NT2/D1 (cell line): ENCODE measurements at regions not wholly inside any gene's neighbourhood (a gene's known extent, or its start where the extent isn't known, plus 50 kb on each side); places are given as distances from the start of the nearest gene placed in this dataset.

Experiments used
- SUZ12 ChIP-seq: IDR thresholded peaks from 2 replicates; pipeline ENCODE4 v1.6.1; 2011; ENCODE audit not compliant: insufficient read length, insufficient read depth; ENCODE audit errors: extremely low read depth
- ZNF274 ChIP-seq: IDR thresholded peaks from 2 replicates; pipeline ENCODE4 v1.6.1; 2011; ENCODE audit warnings: mild to moderate bottlenecking, low read depth, low read length

GRCh38 chr4:100113096-100113495, 77.2 kb downstream of the DDIT4L start:
- TF ChIP-seq SUZ12 (no peak), ZNF274 (no peak)
